ENCODE measurements at regions not wholly inside any gene's neighbourhood (a gene's known extent, or its start where the extent isn't known, plus 50 kb on each side); places are given as distances from the start of the nearest gene placed in this dataset.

DNA sequence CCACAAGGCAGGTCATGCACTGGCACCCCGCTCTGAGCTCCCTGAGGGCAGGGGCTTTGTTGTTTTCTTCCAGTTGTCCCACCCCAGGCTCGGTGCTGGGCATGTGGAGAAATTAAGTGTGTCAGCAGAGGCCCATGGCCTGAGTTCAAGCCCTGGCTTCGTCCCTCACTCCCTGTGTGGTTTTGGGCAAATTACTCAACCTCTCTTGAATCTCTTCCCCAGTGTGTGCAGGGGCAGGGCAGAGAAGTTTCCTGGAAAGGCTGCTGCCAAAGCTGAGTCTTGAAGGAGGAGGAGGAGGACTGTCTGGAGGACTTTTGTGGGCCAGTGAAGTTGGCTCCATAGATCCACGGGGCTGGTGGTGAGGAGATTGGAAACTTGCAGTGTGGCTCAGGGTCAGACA lies 138.1 kb upstream of the E2F8 start:
- Mint-ChIP-seq H3K27ac (no peak overlapping the region), H3K4me3 (no peak overlapping the region), H3K4me1 (no peaks in the 10 kb centered on the region), H3K27me3 (peaks cover 20% of the 10 kb centered on the region), H3K9me3 (no peaks in the 10 kb centered on the region), H3K36me3 (no peaks in the 10 kb centered on the region)
- DNase-seq, result no peak

DNA sequence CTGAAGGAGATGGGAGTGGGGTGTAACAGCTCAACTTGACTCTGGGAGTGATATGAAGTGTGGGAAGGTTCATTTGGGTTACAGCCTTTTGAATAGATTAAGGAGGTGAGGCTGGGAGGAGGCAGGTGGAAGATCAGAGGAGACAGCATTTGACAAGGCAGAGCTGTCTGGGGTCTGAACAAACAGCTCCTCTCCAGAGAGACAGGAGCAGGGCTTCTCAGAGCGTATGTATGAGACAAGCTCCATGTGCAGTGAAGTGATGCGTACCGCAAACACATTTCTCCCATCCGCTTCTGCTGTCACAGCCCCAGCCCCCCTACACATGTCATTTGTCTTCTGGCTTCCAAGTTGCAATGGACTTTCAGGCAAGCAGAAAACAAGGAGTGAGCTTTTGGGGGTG lies 137.1 kb upstream of the E2F8 start:
- Mint-ChIP-seq H3K4me3 (no peak overlapping the region), H3K4me1 (no peaks in the 10 kb centered on the region), H3K27ac (no peak overlapping the region), H3K9me3 (no peaks in the 10 kb centered on the region), H3K27me3 (peaks cover 26% of the 10 kb centered on the region), H3K36me3 (no peaks in the 10 kb centered on the region)
- DNase-seq, result no peak

DNA sequence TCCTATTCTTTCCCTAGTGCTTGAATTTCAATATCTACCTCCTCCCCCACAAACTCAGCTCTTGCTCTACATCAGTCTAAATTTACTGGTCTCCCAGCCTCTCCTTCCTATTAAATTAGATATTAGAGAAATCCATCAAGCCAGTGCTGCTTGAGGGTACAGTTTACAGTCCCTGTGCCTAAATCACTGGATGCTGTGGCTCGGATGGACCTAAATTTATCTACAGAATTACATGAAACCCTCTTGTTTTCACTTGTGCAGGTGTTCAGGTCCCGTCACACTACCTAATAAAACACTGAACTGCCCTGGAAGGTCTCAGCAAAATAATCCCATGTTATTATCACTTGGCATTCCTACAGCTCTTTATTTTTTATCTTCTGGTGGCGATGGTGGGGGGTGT lies 134.7 kb upstream of the E2F8 start:
- Mint-ChIP-seq H3K4me1 (no peaks in the 10 kb centered on the region), H3K27ac (no peak overlapping the region), H3K27me3 (peaks cover 18% of the 10 kb centered on the region), H3K36me3 (no peaks in the 10 kb centered on the region), H3K9me3 (no peaks in the 10 kb centered on the region), H3K4me3 (no peak overlapping the region)
- no peak for DNase-seq

DNA sequence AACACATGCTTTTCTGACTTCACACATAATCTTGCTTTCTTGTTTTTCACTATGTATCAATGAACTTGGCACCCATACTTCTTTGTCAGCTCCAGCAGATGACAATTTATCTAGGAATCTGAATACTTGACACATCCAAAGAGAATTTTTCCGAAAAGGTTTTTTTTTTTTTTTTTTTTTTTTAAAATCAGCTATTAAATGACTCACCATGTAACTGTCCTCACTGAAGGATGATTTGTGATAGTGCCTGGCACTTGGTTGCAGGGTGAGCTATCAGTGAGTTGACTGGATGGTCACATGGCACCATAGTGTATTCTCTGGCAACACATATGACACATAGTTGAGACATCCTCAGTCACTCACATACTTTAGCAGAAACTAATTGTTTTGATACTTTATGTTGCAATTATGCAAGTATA lies 133.4 kb upstream of the E2F8 start:
- Mint-ChIP-seq H3K4me1 (no peaks in the 10 kb centered on the region), H3K9me3 (peaks cover 1% of the 10 kb centered on the region), H3K27me3 (peaks cover 19% of the 10 kb centered on the region), H3K27ac (no peak overlapping the region), H3K4me3 (no peak overlapping the region), H3K36me3 (no peaks in the 10 kb centered on the region)
- no peak for DNase-seq

DNA sequence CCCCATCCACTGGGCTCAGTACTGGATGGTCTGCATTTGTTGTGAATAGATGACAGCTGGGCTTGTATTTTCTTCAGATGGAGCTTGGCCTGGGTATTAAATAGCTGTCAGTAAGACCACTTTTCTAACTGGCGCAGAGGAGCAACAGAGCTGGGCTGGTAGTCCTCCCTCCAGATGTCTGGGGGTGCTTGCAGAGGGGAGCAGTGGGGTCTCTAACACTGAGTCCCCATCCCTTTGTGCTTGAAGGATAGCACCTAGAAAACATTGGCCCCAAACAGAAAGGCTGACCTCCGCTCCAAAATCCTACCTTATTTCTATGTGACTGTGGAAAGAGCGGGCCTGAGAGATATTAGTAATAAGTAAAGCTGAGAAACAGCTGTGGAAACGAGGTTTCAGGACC lies 131.6 kb upstream of the E2F8 start:
- Mint-ChIP-seq H3K9me3 (peaks cover 1% of the 10 kb centered on the region), H3K4me1 (no peaks in the 10 kb centered on the region), H3K27me3 (peaks cover 27% of the 10 kb centered on the region), H3K4me3 (no peak overlapping the region), H3K36me3 (no peaks in the 10 kb centered on the region), H3K27ac (no peak overlapping the region)
- no peak for DNase-seq

DNA sequence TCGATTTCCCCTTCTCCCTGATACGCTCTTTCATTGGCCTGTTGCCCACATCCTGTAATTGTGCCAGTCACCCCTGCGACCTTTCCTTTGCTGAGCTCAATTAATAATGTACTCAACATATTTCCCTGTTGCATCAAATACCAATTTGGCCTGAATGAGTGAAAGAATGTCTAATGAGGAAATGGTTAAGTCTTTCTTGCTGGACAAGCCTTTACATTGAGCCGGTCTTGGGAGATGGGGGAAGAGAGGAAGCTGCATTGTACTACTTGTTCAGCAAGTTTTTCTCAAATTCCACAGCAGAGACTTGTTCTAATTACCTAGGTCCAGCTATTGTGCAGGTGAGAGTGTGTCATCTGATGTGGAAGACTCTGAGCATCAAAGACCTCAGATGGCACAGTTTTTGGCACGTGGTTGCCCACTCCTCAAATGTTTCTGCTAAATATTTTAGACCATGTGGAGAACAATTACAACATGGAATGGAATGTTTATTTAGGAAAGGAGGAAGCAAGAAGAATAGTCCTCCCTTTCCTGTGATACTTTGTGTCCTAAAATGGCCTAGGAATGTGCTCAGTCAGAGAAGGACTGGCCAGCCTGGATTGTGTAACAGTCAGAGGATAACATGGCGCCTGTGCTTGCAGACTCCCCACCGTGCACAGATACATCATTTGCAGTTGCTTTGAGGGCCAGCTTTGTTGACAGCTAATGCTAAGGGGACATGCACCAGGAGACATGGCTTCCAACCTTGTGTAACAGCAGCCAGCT lies 129.5 kb upstream of the E2F8 start:
- Mint-ChIP-seq H3K27me3 (peaks cover 19% of the 10 kb centered on the region), H3K36me3 (no peaks in the 10 kb centered on the region), H3K27ac (no peak overlapping the region), H3K4me1 (no peaks in the 10 kb centered on the region), H3K4me3 (no peak overlapping the region), H3K9me3 (peaks cover 1% of the 10 kb centered on the region)
- no peak for DNase-seq

DNA sequence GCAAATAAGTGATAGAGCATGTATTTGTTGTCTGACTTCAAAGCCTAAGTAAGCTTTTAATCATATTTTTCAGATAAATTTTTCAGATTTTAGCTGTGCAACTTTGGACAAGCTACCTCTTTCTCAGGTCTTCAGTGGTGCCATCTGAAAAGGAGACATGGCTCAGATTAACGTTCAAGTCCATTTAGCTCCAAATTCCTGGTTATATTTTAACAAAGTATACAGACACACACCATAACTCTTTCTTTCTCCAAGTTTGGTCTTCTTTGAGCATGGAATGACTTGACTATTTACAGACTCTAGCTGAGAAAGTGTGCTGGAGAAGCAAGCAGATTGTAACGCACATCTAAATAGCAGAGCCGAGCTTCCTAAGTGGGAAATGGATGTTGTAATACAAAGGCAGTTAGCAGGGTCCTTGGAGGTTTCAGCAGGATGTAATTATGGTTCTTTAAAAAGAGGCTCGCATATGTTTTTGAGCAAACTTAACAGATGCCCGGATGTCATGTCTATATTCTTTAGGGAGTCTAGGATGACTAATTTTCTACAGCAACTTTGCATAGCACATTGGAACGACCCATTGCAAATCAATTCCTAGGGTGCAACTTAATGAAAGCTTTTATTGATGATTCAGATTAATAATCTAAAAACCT lies 128.1 kb upstream of the E2F8 start:
- Mint-ChIP-seq H3K36me3 (no peaks in the 10 kb centered on the region), H3K4me1 (no peaks in the 10 kb centered on the region), H3K4me3 (no peak overlapping the region), H3K27me3 (peaks cover 19% of the 10 kb centered on the region), H3K27ac (no peak overlapping the region), H3K9me3 (peaks cover 1% of the 10 kb centered on the region)
- DNase-seq, result no peak

DNA sequence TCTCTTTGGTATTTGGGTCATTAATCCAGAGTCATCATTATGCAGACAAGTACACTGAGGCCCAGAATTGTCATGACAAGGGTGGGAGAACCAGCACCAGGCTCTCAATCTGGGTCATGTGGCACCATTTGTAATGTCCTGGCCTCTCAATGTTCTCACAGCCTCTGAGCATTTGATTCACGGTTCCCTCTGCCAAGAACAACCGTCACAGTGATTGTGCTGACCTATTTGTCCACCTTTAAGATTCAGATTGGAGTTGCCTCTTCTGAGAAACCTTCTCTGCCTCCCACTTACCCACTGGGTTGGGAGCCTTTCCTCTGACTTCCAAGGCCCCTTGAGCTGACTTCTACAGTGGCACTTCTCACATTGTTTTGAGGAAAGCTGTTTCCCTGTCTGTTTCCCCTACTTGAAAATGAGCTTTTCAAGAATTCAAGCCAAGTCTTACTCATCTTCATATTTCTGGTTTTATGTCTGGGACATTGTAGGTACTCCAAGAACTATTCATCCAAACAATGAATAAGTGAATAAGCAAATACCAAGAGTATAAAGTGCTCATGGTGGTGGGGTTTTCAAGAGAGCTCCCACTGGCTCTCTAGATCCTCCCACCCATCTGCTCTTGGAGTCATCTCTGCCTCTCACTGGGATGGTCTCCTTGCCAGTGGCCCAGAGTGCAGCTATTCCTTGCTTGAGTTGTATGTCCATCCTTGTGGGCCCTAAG lies 126.4 kb upstream of the E2F8 start:
- H3K27me3 Mint-ChIP-seq, result peaks cover 13% of the 10 kb centered on the region
- no peaks in the 10 kb centered on the region for H3K36me3 Mint-ChIP-seq
- DNase-seq, result no peak
- H3K4me1 Mint-ChIP-seq, result no peaks in the 10 kb centered on the region
- H3K9me3 Mint-ChIP-seq, result peaks cover 1% of the 10 kb centered on the region
- H3K4me3 Mint-ChIP-seq, result no peak overlapping the region
- H3K27ac Mint-ChIP-seq, result no peak overlapping the region

DNA sequence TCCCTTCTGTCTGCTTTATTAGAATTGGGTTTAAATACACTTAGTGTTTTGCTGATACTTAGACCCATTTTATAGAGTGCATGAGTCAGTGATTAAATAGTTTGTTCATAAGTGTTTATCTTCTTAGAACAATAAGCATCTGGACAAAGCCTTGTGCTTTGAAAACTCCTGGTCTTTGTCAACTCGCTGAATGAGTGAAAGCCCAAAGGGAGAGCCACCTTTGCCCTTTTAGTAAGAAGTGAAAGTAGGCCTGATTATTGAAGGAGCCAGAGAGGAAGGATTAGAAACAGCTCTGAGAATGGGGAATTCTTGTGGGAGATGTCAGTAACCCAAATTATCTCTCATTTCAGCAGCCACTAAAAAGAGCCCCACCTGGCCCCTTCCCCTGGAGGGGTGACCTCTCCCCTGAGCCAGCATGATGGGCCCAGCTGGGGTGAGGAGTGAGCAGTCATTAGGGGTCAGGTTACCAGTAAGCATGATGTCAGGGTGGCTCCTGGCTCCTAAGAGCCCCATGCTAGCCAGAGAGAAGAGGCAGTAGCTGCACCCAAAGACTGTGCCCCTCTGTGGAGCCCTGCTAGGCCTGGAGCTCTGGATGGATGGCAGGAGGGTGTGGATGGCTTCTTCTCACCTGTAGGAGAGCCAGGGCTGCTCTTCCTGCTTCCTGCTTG lies 125.1 kb upstream of the E2F8 start:
- peaks cover 1% of the 10 kb centered on the region for H3K9me3 Mint-ChIP-seq
- no peak overlapping the region for H3K27ac Mint-ChIP-seq
- H3K36me3 Mint-ChIP-seq, result no peaks in the 10 kb centered on the region
- H3K4me3 Mint-ChIP-seq, result no peak overlapping the region
- H3K4me1 Mint-ChIP-seq, result no peaks in the 10 kb centered on the region
- DNase-seq, result no peak
- peaks cover 13% of the 10 kb centered on the region for H3K27me3 Mint-ChIP-seq

DNA sequence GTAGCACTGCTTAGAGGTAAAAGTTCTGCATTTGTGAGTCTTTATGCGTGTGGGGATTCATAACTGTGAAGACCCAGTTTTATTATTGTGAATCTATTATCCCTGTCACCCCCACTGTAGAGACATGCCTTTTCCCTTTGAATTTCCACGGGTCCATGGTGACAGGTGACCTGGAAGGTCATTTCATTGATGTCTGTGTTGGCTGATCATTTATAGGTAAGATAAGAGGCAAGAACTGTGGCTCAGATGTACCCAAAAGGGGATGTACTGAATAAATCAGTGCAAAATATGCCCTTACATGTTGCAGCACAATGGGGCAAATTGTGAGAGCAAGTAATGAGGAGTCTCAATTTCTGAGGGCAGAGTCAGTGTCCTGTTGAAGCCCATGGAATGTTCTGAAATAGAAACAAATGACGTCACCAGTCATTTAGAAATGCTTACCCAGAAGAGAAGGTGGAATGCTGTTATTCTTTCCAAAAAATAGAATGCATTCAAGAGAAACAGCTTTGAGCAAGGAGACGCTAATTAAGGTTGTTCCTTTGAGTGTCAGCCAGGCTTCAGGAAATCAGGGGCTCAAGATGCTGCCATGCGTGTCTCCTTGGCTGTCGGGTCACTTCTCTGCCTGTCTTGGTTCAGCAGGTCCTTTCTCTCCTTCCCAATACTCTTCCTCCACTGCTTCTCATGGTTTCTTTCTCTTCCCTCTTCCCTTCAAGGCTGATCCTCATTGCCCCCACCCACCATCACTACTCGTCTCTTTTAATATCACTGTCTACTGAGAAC lies 118.7 kb upstream of the E2F8 start:
- Mint-ChIP-seq H3K4me1 (no peaks in the 10 kb centered on the region), H3K9me3 (no peaks in the 10 kb centered on the region), H3K27ac (no peak overlapping the region), H3K36me3 (no peaks in the 10 kb centered on the region), H3K4me3 (no peak overlapping the region), H3K27me3 (peaks cover 14% of the 10 kb centered on the region)
- no peak for DNase-seq

DNA sequence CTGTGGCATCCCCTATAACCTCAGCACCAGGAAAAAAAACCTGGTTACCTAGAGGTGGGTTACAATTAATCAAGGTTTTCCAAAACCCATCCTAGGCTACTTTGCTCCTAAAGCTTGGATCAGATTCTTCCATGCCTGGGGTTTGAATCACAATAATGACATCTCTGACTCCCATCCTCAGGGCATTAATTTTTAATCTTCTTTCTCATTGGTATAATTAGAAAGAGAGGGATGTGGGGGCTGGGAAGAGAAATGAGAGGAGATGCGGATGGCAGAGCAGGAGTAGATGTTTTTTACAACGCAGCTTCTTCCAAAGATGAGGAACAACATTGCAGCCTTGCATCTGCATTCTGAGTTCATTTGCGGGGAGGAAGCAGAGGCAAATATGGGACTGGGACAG lies 117.2 kb upstream of the E2F8 start:
- H3K27me3 Mint-ChIP-seq, result peaks cover 18% of the 10 kb centered on the region
- H3K27ac Mint-ChIP-seq, result no peak overlapping the region
- no peaks in the 10 kb centered on the region for H3K9me3 Mint-ChIP-seq
- no peak overlapping the region for H3K4me3 Mint-ChIP-seq
- no peak for DNase-seq
- no peaks in the 10 kb centered on the region for H3K36me3 Mint-ChIP-seq
- no peaks in the 10 kb centered on the region for H3K4me1 Mint-ChIP-seq

DNA sequence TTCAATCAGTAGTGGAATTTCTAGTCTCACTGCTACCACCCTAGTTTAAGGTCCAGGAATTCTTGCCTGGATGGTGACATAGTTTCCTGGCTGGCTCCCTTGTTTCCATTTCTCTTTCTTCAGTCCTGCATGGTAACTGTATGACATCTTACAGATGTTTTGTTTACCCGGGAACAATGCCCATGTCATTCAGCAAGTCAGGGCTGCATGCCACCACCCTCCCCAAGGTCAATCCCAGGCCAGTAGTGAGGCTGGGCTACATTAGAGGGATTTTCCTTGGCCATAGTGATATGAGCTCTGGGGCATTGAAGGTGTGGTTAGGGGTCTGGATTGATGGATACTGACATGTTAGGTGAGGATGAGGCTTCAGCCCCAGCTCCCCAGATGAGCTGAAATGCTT lies 114.9 kb upstream of the E2F8 start:
- Mint-ChIP-seq H3K9me3 (no peaks in the 10 kb centered on the region), H3K4me1 (no peaks in the 10 kb centered on the region), H3K27me3 (peaks cover 27% of the 10 kb centered on the region), H3K4me3 (no peak overlapping the region), H3K36me3 (no peaks in the 10 kb centered on the region), H3K27ac (no peak overlapping the region)
- no peak for DNase-seq

DNA sequence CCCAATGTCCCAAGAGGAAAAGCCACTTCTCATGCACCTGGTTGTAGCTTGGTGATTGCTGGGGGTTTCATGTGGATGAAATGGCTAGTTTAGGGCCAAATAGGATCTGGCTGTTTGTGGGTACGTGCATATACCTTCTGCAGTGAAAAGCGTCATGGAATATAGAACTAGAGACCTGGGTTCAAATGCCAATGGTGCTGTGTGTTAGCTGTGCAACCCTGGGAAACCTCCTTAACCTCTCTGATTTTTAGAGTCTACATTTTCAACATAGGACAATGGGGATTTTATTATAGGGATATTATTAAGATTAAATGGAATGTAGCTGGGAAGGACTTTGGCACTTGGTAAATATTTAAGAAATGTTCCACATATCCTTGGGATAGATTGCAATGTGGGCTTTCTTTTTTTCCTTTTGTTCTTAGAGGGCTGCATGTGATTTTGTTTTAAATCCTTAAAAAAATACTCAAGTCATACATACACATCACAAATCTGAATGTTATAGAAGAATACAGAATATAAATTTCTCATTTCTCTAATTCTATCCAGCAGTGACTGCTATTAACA lies 112.6 kb upstream of the E2F8 start:
- no peaks in the 10 kb centered on the region for H3K36me3 Mint-ChIP-seq
- H3K27me3 Mint-ChIP-seq, result peaks cover 43% of the 10 kb centered on the region
- H3K4me3 Mint-ChIP-seq, result no peak overlapping the region
- no peaks in the 10 kb centered on the region for H3K4me1 Mint-ChIP-seq
- DNase-seq, result no peak
- no peak overlapping the region for H3K27ac Mint-ChIP-seq
- H3K9me3 Mint-ChIP-seq, result no peaks in the 10 kb centered on the region

DNA sequence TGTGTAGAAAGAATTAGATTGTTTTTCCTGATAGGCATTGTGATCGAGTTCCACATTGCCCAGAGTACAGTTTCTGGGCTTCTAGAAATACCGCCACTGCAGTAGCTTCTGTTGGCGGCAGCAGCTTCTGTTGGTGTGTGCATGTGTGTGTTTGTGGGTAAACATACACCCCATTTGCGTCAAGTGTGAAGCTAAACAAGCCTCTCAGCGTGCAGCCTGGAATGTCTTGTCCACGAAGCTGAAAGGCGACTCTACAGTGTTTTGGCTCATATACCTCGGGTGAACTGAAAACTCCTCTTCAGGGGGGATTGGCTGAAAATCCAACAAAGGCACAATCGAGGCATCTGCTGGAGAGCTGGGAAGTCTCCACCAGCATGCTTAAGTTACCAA lies 112.0 kb upstream of the E2F8 start:
- H3K9me3 Mint-ChIP-seq, result no peaks in the 10 kb centered on the region
- no peak overlapping the region for H3K4me3 Mint-ChIP-seq
- H3K27ac Mint-ChIP-seq, result no peak overlapping the region
- no peaks in the 10 kb centered on the region for H3K4me1 Mint-ChIP-seq
- no peaks in the 10 kb centered on the region for H3K36me3 Mint-ChIP-seq
- no peak for DNase-seq
- peaks cover 43% of the 10 kb centered on the region for H3K27me3 Mint-ChIP-seq
